GM18502 (cell line): ENCODE measurements at regions not wholly inside any gene's neighbourhood (a gene's known extent, or its start where the extent isn't known, plus 50 kb on each side); places are given as distances from the start of the nearest gene placed in this dataset.
"Not testable (repeated sequence)": the region's sequence is repeated elsewhere in the genome, so short reads cannot be mapped to it uniquely, and the experiment has no call there.

Source experiments
- ATAC-seq: cut with Tn5 transposase; IDR thresholded peaks from one replicate; pipeline ENCODE4 v1.9.1; 2021; ENCODE audit warnings: mild to moderate bottlenecking; ENCODE audit not compliant: unreplicated experiment, poor library complexity

DNA sequence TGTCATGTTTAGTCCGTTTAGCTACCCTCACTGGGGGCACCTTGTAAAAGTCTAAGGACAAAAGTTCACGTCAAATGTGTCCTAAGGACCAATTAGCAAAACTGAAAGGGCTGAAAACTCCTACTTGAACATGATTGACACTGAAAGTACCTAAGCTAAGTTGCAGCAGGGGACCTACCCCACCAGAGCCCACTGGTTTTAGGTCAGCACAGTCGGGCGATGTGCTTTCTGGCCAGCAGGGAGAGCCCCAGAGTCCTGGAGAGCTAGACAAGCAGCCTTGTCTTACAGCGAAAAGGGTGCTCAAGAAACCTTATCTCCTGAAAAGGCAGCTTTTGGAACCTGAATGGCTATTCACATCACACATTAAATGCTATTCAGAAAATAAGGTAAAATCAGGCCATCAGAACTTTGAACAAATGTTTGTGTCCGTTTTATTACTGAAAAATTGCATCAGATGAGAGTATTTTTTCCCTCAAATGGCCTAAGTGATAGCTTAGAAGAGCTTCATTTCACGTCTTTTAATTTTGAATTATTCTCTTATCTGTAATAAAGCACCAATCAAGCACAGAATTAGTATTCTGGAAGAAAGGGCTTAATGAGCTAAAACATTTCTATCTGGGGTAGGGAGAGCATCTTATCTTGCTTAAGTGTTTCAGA is 52.2 kb upstream of the MKI67 start:
- ATAC-seq = peak; percentile 79

DNA sequence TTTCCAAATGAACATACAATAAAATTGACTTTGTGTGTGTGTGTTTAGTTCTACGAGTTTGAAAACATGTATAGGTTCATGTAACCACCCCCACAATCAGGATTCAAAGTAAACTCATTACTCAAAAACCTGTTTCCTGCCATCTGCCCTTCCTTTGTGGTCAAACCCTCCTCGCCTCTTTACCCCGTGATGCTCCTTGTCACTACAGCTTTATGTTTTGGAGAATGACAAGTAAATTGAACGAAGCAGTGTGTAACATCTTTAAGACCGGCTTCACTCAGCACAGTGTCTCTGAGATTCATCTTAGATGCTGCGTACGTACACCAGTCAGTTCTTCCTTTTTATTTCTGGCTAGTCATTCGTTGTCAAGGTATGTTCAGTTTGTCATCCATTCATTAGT is 54.6 kb upstream of the MKI67 start:
- no peak for ATAC-seq

DNA sequence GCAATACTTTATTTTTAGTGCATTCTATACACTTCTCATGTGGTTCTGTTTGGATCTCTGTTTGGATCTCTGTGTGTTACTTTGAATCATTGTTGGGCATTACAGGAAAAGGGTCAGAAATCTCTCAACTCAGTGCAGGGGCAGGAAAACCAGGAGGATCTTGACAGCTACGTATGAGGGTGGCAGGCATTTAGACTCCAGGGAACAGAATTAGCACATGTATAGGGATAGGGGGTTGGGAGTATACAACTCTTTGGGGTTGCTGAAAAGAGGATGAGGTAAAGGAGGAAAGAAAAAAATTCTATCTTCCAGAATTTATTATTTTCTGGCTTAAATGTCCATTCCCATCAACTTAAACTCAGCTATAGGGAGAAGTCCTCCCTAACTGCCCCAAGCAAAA is 59.4 kb upstream of the MKI67 start:
- no peak for ATAC-seq

DNA sequence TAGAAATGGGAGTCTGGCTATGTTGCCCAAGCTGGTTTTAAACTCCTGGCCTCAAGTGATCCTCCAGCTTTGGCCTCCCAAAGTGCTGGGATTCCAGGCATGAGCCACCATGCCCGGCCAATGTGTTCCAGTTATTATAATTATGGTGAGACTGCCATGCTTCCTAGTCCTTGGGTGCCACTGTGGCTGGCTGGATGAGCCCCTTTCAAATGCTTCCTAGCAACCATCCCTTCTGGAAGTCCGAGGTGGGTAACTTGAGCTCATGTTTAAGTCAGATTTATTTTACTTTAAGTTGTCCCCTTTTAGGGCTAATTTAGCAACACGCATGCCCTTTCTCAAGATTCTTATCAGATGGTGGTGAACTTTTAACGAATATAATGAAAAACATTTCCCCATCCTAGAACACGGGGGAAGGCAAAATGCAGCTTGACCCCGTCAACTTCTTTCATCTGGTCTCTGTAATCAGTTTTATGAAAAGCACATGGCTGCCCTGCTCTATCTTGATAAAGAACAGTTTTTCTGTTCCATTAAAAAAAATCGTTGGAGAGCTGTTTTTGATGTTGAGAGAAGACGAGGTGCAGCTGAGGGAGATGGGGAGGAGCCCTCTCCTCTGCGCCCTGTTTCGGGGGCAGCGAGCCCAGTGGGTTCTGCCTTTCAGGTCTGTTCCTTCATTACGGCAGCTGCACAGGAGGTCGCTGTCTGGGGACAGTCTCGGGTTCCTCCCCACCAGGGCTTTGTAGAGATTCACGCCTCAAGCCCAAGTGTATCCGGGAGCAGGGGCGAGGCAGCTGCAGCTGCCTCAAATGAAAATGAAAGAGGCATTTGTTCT is 61.0 kb upstream of the MKI67 start:
- ATAC-seq = no peak

DNA sequence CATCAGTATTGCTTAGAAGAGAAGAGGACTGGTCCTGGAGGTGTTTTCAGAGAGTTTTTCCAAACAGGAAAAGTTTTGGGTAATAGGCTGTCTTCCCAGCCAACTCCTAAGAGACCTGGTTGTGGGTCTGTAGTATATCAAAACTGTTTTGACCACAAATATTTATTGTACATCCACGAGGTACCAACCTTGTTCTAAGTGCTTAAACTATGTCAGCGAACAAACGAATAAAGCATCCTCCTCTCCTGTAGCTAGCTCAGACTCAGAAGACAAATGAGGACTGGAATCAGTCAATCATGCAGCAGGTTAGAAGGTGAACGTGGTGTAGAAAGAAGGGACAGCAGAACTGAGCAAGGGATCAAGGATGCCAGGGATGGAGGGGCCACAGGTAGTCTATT is 61.6 kb upstream of the MKI67 start:
- ATAC-seq = no peak

DNA sequence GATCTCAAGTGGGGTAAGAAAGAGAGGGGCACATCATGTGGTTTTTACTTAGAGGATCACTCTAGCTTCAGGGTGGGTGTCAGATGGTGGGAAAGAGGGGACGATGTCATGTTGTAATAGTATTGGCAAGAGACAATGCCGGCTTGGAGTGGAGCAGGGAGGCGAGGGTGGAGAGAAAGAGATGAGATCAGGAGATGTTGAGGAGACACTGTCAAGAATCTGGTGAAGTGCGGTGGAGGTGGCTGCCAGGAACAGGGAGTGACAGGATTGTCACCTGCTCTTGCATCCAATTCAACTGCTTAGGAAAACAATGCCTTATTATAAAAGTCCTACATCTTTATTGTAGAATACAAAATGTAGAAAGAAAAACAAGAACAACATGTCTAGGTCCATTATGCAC is 63.0 kb upstream of the MKI67 start:
- no peak for ATAC-seq

DNA sequence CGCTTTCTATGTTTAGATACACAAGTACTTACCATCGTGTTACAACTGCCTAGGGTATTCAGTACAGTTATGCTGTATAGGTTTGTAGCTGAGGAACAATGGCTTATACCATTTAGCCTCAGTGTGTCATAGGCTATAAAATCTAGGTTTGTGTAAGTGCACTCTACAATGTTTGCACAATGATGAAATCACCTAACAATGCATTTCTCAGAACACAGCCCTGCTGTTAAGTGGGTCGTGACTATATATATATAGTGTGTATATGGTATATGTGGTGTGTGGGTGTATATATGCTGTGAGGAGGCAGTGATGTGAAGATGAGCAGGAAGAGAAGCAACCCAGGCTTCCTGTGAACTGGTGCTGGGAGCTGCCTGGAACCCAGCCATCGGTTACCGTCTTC is 65.6 kb upstream of the MKI67 start:
- ATAC-seq = no peak

DNA sequence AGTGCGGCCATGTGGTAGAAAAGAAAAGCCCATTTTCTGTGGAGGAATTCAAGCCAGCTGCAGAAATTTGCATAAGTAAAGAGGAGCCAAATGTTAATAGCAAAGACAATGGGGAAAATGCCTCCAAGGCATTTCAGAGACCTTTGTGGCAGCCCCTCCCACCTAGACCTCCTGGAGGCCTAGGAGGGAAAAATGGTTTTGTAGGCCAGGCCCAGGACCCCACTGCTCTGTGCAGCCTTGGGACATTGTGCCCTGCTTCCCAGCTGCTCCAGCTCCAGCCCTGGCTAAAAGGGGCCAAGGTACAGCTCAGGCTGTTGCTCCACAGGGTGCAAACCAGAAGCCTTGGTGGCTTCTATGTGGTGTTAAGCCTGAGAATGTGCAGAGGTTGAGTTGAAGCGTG is 75.6 kb upstream of the MKI67 start:
- ATAC-seq = not testable (repeated sequence)

DNA sequence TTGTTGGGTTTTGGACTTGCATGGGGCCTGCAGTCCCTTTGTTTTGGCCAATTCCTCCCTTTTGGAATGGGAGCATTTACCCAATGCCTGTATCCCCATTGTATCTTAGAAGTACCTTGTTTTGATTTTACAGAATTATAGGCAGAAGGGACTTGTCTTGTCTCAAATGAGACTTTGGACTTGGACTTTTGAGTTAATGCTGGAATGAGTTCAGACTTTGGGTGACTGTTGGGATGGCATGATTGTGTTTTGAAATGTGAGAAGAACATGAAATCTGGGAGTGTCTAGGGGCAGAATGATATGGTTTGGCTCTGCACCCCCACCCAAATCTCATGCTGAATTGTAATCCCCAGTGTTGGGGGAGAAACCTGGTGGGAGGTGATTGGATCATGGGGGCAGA is 76.8 kb upstream of the MKI67 start:
- no peak for ATAC-seq

DNA sequence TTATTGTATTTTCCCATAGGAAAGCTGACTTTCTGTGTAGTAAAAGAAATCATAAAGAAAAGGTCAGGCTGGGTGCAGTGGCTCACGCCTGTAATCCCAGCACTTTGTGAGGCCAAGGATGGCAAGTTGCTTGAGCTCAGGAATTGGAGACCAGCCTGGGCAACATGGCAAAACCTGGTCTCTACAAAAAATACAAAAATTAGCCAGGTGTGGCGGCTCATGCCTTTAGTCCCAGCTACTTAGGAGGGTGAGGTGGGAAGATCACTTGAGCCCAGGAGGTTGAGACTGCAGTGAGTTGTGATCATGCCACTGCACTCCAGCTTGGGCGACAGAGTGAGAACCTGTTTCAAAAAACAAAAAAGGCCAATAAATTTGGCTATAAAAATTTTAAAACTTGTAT is 79.4 kb upstream of the MKI67 start:
- not testable (repeated sequence) for ATAC-seq

DNA sequence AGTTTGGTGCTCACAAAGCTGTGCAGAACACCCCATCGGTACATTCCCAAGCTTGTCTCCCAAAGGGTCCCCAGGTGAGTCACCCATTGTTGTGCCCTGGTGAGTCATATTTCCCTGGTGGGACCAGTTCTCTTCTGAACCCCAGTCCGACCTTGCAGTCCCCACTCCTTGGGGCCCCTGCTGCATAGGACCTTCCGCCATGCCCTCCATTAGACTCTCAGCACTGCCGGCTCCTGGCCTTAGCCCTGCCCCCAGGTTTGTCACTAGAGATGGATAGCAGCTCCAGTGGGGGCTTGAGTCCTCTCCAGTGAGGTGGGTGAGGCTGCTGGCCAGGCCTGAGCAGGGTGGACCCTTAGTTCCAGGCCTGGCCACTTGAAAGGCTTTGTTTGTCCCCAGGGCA is 80.5 kb upstream of the MKI67 start:
- ATAC-seq = no peak

DNA sequence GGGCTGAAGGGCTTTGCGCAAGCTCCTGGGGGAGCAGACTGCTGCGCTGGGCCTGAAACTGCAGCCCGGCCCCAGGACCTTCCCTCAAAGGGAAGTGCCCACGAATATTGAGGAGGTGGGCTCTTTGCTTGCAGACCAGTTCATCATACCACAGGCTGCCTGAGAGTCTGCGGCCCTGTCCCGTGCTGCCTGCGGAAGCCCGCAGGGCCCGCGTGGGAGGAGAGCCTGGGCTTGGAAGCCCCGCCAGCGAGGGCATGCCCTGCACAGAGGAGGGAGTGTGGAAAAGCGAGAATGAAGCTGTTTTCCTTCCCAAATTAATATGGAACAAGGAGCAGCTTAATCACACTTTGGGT is 83.6 kb upstream of the MKI67 start:
- no peak for ATAC-seq

DNA sequence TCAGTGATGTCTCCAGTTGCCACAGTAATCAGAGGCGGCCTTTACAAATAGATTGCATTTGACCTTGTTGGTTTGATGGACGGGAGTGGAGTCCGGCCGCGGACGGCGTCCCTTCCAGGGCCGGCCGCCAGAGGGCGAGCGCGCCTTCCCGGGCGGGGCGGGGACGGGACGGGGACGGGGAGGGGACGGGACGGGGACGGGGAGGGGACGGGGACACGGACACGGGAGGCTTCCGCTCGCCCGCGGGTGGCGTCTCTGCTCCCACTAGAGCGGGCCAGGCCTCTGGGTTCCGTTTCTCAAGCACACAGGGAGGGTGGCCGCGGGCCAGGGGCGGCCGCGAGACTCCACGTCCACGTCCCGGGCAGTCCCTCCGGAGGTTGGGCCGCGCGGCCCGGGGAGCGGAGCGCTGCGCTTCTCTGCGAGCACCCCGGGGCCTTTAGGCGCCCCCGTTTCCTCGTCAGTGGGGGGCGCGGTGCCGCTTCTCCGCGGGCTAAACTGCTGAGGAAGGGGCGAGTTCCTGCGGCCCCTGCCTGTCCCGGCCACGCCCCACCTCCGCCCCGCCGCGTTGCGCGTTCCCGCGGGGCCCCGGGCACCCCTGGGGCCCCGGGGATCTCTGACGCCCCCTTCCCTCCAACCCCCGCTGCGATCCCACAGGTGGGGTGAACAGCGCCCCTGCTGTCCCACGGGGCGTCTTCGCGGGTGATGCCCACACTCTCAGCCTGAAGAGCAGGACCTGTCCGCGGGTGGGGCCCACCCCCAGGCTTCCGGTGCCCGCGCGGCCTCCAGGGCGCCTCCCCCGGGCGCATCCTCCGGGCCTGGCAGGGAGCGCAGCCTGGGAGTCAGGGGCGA is 84.2 kb upstream of the MKI67 start:
- ATAC-seq = peak; percentile 54

DNA sequence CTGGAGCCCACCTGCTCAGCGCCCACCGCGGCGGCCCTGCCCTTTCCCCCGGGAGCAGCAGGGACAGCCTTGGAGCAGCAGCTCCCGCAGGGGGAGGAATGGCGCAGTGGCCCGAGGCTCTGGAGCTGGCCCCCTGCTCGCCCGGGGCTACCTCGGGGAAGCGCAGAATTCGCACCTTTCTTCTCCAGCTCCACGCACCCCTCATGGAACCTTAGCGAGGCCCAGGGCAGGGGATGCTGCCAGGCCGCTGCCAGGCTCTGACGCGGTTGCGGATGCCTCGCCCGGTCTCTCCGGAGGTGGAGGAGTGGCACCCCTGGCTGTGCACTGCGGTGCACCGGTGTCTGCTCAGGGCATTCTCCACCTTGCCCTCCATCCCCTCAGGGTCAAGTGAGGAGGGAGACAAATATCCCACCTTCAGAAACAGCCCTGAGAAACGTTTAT is 84.9 kb upstream of the MKI67 start:
- no peak for ATAC-seq

DNA sequence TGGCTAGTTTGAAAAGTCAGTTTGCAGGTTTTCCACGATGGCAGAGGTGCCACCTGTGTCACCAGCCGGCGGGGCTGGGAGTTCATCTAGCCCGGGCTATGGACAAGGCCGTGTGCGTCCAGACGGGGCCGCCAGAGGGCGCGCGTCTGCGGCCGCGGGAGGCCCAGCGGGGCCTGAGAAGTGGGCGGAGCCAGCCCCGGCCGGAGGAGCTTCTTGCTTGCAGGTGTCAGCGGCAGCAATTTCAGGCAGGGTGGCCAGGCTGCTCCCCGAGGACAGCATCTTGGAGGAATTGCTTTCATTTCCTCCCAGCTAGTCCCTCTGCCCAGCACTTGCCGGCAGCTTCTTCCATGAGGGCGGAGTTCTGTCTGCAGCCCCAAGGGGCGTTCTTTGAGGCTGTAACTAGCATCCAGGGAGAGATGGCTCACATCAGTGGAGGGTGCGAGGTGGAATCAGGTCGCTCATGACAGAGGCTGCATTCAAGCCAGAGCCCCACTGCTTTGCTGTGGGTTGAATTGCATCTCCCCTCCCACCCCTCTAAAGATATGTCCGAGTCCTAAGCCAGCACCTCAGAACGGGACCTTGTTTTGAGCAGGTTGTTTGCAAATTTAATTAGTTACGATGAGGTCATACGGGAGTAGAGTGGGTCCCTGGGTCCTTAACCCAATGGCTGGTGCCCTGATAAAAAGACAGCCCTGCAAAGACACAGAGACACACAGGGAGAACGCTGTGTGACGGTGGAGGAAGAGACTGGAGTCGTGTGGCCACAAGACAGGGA is 85.9 kb upstream of the MKI67 start:
- peak; percentile 97 for ATAC-seq

DNA sequence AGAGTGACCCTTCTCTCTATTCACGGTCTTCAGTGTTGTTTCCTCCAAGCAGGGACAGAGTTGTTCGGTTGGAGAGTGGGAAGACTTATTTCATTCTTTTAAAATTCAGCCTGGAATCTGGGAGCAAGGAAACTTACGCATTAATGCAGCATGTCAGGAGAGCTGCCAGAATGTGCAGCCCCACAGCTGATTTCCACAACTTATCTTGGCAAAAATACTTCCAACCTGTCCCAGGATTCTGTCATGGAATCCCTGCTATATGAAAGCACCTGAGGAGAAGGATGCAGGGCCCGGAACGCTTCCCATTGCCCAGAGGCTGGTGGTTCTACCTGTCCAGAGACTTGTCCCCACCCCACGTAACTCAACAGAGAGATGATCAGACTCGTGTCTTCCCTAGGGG is 86.9 kb upstream of the MKI67 start:
- no peak for ATAC-seq

DNA sequence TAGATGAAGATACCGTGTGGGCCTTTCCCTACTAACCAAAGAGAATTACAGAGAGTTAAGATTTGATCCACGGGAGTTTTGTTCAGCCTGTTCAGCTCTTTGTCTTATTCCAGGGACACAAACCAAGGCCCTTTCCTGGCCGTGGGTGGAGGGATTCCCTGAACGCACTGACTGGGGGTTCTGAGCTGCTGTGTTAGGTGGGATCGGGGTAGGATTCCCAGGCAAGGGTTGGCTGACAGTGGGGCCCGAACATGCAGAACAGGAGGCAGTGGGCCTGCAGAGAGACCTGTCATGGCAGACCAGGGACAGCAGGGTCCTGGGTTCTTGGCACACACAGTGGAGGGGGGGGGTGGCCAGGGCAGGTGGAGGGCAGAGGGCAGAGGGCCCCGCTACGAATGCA is 89.5 kb upstream of the MKI67 start:
- no peak for ATAC-seq

DNA sequence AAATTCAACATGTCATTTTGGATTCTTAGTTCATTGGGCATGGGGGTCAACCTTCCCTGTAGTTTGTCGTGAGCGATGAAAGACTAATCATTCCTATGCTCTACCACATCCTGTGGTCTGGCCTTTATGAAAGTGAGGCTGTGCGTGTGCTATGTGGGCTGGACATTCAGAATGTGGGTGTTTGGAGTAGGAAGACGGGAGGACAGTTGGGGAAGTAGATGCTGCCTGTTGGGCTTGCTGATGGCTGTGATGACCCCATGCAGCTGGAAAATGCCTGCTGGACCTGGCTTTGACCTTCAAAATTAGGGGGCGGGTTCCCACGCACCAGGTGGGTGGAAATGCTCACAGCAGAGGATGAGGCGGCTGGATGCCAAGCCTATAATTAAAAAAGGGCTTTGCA is 90.9 kb upstream of the MKI67 start:
- ATAC-seq = no peak

DNA sequence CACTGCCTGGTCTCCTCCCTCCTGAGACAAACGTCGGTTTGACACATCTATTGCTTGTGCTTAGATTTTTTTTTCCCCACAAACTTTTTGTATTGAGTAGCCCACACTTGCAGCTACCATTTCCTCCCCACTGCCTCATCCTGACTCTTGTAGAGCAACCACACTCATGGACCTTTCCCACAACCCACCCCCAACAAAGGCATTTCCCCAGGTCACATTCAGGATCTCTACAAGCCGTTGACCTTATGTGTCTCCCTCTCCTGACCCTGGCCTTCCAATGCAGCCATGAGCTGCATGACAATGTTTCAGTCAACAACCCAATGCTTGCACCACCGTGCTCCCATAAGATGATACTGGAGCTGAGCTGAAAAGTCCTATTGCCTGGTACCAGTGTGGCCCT is 91.9 kb upstream of the MKI67 start:
- ATAC-seq = no peak

DNA sequence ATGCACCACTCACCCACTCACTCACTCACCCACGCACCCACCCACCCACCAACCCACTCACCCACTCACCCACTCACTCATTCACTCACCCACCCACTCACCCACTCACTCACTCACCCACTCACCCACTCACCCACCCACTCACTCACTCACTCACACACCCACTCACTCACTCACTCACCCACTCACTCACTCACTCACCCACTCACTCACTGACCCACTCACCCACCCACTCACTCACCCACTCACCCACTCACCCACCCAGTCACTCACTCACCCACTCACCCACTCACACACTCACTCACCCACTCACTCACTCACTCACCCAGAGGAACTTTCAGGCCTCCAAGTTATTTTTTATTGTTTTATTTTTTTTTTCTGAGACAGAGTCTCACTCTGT is 93.1 kb upstream of the MKI67 start:
- no peak for ATAC-seq
